ENCODE measurements at regions not wholly inside any gene's neighbourhood (a gene's known extent, or its start where the extent isn't known, plus 50 kb on each side); places are given as distances from the start of the nearest gene placed in this dataset.

DNA sequence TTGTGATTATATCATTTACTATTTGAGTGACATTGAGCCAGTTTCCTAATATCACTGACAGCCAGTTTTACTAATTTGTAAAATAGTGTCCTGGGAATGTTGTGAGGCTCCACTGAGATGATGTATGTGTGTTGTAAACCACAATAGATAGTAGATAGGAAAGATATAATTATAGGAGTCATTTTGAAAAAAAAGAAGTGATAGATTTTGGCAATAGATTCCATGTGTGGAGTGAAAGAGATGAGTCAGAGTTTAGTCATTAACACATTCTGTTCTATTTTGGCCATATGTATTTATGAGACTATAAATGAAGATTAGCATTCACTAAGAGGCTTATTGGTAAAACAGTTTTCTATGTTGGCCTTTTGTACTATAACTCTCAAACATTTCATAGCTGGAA lies 388.2 kb downstream of the FAM170A start:
- no peaks in the 10 kb centered on the region for H3K79me2 ChIP-seq (ENCODE audit: control insufficient read depth, insufficient read depth, low read length)
- H2AFZ ChIP-seq (ENCODE audit: control insufficient read depth, low read length), result no peak overlapping the region
- no peaks in the 10 kb centered on the region for H3K9me1 ChIP-seq (ENCODE audit: control insufficient read depth, extremely low read depth, insufficient read depth, low read length)
- no peaks in the 10 kb centered on the region for H4K20me1 ChIP-seq (ENCODE audit: control insufficient read depth, extremely low read depth, insufficient read depth, low read length)
- H3K27me3 ChIP-seq (ENCODE audit: control insufficient read depth, extremely low read depth, insufficient read depth, low read length), result no peaks in the 10 kb centered on the region
- no peak for FAIRE-seq
- H3K9me3 ChIP-seq (ENCODE audit: control insufficient read depth, low read depth, low read length), result no peaks in the 10 kb centered on the region
- no peak for DNase-seq (ENCODE audit: low read depth, low spot score)
- no peak overlapping the region for H3K9ac ChIP-seq (ENCODE audit: control insufficient read depth, extremely low read depth, insufficient read depth, low read length)
- TF ChIP-seq EZH2 (IDR thresholded peaks at IDR 0.05; ENCODE audit: low read length), result no peak
- TF ChIP-seq, protein P1, sequence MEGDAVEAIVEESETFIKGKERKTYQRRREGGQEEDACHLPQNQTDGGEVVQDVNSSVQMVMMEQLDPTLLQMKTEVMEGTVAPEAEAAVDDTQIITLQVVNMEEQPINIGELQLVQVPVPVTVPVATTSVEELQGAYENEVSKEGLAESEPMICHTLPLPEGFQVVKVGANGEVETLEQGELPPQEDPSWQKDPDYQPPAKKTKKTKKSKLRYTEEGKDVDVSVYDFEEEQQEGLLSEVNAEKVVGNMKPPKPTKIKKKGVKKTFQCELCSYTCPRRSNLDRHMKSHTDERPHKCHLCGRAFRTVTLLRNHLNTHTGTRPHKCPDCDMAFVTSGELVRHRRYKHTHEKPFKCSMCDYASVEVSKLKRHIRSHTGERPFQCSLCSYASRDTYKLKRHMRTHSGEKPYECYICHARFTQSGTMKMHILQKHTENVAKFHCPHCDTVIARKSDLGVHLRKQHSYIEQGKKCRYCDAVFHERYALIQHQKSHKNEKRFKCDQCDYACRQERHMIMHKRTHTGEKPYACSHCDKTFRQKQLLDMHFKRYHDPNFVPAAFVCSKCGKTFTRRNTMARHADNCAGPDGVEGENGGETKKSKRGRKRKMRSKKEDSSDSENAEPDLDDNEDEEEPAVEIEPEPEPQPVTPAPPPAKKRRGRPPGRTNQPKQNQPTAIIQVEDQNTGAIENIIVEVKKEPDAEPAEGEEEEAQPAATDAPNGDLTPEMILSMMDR (optimal IDR thresholded peaks at IDR 0.05 in 1 of 3, IDR thresholded peaks at IDR 0.05 in 1 of 3, conservative IDR thresholded peaks at IDR 0.05 in 1 of 3; ENCODE audit: extremely low read depth in 1 of 3, insufficient read depth in 2 of 3, low read length in 3 of 3), result no peak
- no peak overlapping the region for H3K4me3 ChIP-seq (ENCODE audit: control insufficient read depth in 2 of 3, extremely low read depth in 1 of 3, insufficient read depth in 2 of 3, low read depth in 1 of 3, low read length in 3 of 3)
- dilution Hi-C loops (cut with MboI; ENCODE audit: extremely low pct_ligation_motif_present, low sequenced_read_pairs), result no loop called here
- H3K27ac ChIP-seq (ENCODE audit: control insufficient read depth, insufficient read depth, low read length), result no peak overlapping the region
- H3K4me1 ChIP-seq (ENCODE audit: control insufficient read depth, extremely low read depth, insufficient read depth, low read length), result no peaks in the 10 kb centered on the region
- no peak overlapping the region for H3K4me2 ChIP-seq (ENCODE audit: control insufficient read depth, extremely low read depth, insufficient read depth, low read depth, low read length)
- H3K36me3 ChIP-seq (ENCODE audit: control insufficient read depth in 2 of 2, extremely low read depth in 1 of 2, insufficient read depth in 2 of 2, low read length in 2 of 2), result no peaks in the 10 kb centered on the region

DNA sequence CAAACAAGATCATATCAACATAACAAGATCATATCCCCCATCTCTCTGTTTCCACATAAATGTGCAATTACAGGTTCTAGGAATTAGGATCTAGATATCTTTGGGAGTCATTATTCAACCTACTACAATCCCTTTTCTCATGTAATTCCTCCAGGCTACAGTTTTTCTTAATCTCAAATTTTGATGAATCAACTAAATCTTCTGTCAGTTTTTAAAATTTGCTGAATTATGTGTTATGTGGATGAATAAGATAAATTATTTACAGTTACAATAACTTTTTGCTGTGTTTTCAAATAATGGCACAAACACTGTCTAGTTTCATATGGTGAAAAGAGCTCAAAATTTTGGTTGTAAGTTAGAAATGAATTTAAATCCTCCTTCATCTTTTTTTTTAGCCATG lies 405.8 kb downstream of the FAM170A start:
- no peaks in the 10 kb centered on the region for H3K79me2 ChIP-seq (ENCODE audit: control insufficient read depth, insufficient read depth, low read length)

More for the DNA sequence above, 405.8 kb downstream of the FAM170A start:
- Histone ChIP-seq H2AFZ (ENCODE audit: control insufficient read depth, low read length) (no peak overlapping the region), H3K36me3 (ENCODE audit: control insufficient read depth in 2 of 2, extremely low read depth in 1 of 2, insufficient read depth in 2 of 2, low read length in 2 of 2) (no peaks in the 10 kb centered on the region), H3K4me2 (ENCODE audit: control insufficient read depth, extremely low read depth, insufficient read depth, low read depth, low read length) (no peak overlapping the region), H3K9me1 (ENCODE audit: control insufficient read depth, extremely low read depth, insufficient read depth, low read length) (no peaks in the 10 kb centered on the region), H3K27ac (ENCODE audit: control insufficient read depth, insufficient read depth, low read length) (no peak overlapping the region), H3K4me1 (ENCODE audit: control insufficient read depth, extremely low read depth, insufficient read depth, low read length) (no peaks in the 10 kb centered on the region), H4K20me1 (ENCODE audit: control insufficient read depth, extremely low read depth, insufficient read depth, low read length) (no peaks in the 10 kb centered on the region), H3K9me3 (ENCODE audit: control insufficient read depth, low read depth, low read length) (no peaks in the 10 kb centered on the region), H3K27me3 (ENCODE audit: control insufficient read depth, extremely low read depth, insufficient read depth, low read length) (no peaks in the 10 kb centered on the region), H3K4me3 (ENCODE audit: control insufficient read depth in 2 of 3, extremely low read depth in 1 of 3, insufficient read depth in 2 of 3, low read depth in 1 of 3, low read length in 3 of 3) (no peak overlapping the region), H3K9ac (ENCODE audit: control insufficient read depth, extremely low read depth, insufficient read depth, low read length) (no peak overlapping the region)
- no peak for TF ChIP-seq EZH2 (IDR thresholded peaks at IDR 0.05; ENCODE audit: low read length)
- TF ChIP-seq, protein P1 (optimal IDR thresholded peaks at IDR 0.05 in 1 of 3, IDR thresholded peaks at IDR 0.05 in 1 of 3, conservative IDR thresholded peaks at IDR 0.05 in 1 of 3; ENCODE audit: extremely low read depth in 1 of 3, insufficient read depth in 2 of 3, low read length in 3 of 3), result no peak
- DNase-seq (ENCODE audit: low read depth, low spot score) (no peak), FAIRE-seq (no peak)
- dilution Hi-C loops (cut with MboI; ENCODE audit: extremely low pct_ligation_motif_present, low sequenced_read_pairs), result no loop called here
